GM19463 (cell line): ENCODE measurements at regions not wholly inside any gene's neighbourhood (a gene's known extent, or its start where the extent isn't known, plus 50 kb on each side); places are given as distances from the start of the nearest gene placed in this dataset.

ENCODE experiments used
- ATAC-seq: cut with Tn5 transposase; IDR thresholded peaks from one replicate; pipeline ENCODE4 v1.9.1; 2021; ENCODE audit warnings: mild to moderate bottlenecking, moderate library complexity; ENCODE audit not compliant: unreplicated experiment

DNA sequence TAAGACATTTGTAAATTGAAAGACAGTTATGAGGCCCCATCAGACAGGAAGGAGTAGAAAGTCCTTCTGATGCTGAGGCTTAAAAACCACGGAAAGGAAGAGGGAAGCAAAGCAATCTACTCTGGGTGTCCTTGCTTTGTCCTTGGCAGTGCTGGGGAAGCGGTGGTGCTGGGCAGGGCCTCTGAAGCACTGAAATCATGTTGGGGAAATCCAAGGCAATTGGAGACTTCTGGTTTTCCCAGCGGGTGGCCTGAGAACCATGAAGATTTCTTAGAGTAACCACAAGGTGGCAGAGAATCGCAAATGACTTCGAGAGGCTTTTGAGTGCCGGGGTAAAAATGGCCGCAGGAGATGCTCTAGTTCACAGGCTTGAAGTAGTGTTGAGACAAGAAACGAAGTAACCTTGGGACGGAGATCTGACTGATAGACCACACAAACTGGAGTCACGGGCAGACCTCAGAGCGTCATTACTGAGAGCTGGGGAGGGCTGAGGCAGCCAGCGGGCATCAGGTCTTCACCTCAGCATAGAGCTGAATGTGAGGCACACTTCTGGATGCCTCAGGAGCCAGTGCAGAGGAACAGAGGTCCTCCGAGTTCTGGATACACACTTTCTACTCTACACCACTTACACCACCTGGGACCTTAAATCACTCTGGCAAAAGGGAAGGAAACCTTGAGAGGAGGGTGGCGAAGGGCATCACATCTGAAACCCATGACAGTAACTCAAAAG is 130.7 kb upstream of the GPRIN3 start:
- ATAC-seq: peak; percentile 84

DNA sequence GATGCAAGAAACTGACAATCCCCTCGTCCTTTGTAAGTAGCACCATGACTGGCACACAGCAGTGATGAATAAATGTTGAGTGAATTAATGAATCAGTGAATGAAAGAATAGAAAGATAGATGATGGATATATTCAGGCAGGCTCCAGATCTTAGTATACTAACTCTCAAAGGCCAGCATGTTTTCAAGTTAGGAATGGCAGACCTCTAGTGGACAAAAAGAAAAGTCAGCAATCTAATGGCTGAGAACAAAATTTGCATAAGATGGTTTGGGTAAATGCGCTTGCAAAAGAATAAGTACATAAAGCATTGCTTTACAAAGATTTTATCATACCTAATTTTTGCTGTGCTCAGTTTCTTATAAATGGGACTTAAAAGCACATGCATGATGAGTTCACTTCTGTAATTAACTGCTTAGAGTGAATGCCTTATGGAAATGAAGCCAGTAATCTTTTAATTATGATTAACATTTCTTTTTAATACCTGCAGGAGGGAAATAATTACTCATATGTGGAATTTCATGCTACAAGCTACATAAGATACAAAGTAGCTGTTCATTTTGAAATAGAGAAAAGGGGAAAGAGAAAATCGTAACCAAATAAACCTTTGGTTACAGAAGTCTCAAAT is 126.9 kb upstream of the GPRIN3 start:
- ATAC-seq: no peak

DNA sequence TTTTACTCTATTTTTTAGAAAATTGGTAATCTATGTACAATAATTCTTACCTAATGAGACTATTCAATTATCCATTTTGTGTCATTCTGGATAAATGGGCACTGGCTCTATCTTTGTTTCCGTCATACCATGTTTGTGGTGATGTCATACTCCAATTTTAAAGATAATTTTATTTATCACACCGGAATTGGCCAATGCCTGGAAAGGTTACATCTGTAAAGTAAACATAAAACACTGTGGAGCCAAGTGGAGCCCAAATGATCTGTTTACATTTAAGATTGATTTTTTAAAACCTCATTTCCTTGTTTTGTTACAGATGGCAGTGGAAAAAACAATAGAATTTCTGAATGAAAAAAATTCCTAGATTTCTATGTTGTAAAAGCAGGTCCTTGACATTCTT is 120.2 kb upstream of the GPRIN3 start:
- no peak for ATAC-seq

DNA sequence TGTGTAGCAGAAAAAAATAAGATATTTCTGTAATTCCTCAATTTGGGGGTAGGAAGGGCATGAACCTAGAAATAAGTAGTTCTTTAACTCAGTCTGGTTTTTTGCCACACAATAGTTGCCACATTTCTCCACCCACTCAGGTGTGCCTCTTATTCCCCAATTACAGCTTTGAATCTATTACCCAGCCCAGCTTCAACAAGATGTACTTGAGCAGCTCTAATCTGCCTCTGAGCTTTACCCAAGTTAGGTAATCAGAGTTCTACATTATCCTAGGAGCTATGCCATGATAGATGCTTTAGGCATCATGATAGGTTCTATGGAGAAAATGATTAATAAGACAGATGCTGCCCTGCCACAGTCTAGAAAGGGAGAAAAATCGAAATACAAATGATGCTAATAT is 117.4 kb upstream of the GPRIN3 start:
- ATAC-seq: no peak

DNA sequence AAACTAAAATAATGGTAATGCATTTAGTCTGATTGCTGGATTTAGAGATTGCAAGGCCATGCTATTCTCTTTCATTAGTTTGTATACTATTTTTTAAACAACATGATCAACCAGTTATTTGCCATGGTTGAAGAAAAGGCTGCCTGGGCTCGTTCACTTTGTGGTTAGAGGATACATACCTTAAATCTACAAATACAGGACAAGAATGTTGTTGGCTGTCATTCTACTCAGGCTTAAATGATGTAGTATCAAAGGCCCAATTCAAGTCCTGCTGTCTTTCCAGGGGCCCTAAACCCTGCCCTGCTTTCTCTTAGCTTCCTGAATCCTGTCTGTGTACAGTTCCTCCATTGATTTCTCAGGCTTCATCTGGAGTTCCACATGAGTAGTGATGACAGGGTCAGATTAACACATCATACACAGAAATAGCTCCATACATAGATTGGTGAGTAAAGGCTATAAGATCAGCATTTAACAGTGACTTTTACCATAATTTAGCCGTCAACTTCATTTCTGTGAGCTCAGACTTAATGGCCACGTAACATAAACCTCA is 114.9 kb upstream of the GPRIN3 start:
- ATAC-seq: no peak

GRCh38 chr4:89420507-89420906 is 112.9 kb upstream of the GPRIN3 start:
- ATAC-seq: no peak

DNA sequence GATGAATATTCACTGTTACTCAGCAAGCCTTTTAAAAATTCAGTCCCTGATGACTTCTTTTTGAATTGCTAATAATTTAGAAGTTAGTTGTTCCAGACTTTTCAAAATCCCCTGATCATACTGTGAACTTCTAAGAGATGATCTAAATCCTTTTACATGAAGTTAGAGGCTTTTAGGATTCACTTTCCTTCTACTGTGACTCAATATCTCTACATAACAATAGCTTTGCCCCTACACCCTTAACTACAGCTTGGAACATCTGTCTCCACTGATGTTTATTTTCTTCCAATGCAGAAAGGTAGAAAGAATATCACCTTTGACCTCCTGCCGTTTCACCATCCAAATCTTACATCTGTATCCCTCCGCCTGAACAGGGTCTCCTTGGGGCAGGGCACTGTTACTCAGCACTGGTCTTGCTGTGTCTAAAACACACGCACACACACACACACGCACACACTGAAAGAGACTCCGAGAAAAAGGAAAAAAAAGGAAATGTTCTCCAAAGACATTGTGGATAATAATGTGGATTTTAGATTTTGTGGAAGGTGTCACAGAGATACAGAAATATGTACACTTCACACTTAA is 111.6 kb upstream of the GPRIN3 start:
- no peak for ATAC-seq

DNA sequence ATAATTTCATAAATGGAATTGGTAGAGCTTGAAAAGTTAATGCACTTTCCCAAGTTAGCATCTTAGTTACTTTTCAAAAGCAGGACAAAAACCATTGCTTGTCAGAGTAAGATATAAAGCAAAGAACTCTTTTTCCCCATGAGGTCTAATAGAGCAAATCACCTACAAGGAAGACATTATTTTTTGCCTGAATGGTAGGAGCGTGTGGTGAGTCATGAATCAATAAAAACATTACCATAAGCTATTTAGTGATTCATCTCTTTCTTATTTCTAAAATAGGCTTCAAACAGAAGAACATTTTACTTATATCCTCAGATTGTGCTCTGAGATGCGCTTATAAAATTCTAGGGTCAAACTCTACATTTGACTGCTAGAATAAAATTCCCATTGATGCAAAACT is 109.4 kb upstream of the GPRIN3 start:
- ATAC-seq: no peak

- no peak for ATAC-seq
Observed at GRCh38 chr4:89413518-89413917, 105.9 kb upstream of the GPRIN3 start.

DNA sequence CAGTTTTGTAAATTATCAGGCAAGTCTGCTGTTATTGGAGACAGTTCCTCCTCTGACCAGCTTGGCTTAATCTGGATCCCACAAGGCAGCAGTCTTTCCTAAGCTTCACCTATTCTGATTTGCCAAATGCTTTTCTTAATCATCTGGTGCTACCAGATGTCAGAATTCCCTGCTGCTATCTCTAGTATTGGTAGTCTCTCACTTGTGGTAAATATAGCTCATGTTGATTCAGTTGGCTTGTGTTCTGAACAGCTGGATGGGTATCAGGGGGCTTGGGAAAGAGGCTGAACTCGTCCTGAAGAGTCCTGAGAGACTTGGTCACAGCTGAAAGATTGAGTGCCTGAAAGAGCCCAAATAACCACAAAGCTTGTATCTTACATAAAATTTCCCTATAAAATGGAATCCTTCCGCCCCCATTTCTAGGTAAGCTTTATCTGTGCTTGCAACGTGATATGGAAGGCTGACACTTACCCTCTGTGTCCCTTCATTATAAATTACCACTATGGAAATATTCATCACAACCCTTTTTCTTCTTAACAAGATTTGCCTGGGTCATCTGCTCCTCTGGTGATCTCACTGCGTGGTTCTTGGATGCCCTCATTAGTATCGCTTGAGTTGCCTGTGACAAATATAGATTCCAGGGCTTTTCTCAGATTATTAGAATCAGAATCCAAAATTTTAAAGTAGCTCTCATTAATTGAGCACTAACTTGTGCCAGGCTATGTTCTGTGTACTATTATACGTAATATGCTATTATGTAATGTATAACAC is 104.1 kb upstream of the GPRIN3 start:
- ATAC-seq: no peak

DNA sequence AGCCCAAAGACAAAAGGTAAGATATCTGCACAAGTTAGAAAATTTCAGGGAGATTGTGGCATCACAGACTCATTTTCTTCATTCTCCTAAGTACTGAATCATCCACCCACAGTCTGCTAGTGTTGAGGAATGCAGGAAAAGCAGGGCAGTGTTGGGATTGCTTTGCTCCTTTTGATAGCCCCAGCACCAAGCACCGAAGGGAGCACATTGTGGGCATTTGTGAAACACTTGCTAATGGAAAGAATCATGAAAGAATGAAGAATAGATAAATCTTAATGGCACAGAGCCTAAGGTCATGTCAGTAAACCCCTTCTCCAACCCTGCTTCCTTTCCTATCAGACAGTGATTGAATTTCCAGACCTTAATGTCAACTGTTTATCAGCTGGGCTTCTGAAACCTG is 103.1 kb upstream of the GPRIN3 start:
- no peak for ATAC-seq

DNA sequence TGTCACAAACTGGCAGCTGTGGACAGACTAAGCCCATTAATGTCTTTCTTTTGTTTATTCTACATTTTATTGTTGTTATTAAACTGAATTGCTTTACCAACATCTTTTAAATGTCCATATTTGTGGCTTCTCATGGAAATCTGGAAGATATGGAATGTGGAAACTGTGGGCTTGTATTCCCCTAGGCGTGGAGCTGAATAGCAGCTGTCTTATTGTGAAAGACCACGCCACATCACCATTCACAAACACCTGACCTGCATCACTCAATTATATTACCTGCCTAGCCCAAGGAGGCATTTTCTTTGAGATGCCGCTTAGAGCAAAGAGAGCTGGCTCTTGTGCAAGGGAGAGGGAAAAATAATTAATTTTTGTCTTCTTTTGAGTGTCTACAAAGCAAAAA is 96.9 kb upstream of the GPRIN3 start:
- ATAC-seq: no peak

GRCh38 chr4:89403826-89404225 is 96.2 kb upstream of the GPRIN3 start:
- no peak for ATAC-seq

DNA sequence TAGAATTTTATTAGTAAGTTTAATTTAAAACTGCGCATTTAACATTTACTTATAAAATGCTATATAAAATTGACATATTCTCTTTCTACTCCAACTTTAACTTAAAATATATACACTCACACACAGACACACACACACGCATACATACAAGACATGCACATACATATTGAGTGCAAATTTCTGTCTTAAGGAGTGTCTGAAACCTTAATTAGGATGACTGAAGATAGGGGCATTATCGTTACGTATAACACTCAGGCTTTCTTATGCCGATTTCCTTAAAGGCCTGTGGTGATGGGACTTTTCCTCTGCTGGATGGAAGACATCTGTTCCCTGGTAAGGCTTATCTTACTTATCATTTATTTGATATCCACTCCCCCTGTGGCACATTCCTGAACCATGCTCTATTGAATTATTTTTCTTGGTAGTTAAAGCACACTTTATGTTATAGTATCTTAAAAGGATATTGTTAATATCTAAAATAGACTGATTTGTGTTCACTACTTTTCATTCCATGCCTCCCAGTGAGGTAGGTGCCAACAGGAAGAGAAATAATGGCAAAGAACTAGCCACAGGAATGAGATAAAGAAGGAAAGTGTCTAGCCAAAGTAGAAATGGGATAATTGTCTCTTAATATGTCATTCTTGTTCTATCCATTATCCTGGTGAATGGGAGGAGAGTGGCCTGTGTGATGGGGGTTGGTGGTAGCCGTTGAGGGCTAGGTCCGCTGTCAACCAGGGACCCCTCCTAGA is 92.9 kb upstream of the GPRIN3 start:
- no peak for ATAC-seq

- no peak for ATAC-seq
Observed at GRCh38 chr4:89398644-89399043, 91.0 kb upstream of the GPRIN3 start.

- ATAC-seq: no peak
Observed at GRCh38 chr4:89398146-89398545, 90.5 kb upstream of the GPRIN3 start.

- ATAC-seq: no peak
Observed at GRCh38 chr4:89397441-89397840, 89.8 kb upstream of the GPRIN3 start.

DNA sequence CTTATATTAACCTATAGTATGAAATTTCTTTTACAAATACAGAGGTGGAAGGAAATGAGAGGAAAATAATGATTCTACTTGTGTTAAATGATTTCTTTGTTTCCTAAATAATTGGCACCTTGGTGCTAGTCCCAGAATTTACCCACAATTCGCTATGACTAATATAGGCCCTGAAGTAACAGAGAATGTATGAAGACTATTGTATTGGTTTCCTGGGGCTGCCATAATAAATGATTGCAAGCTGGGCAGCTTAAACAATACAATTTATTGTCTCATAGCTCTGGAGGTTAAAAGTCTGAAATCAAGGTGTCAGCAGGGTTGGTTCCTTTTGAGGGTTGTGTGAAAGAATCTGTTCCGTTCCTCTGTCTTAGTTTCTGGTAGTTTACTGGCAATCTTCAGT is 74.8 kb upstream of the GPRIN3 start:
- ATAC-seq: no peak

GRCh38 chr4:89380980-89381379 is 73.4 kb upstream of the GPRIN3 start:
- ATAC-seq: no peak

DNA sequence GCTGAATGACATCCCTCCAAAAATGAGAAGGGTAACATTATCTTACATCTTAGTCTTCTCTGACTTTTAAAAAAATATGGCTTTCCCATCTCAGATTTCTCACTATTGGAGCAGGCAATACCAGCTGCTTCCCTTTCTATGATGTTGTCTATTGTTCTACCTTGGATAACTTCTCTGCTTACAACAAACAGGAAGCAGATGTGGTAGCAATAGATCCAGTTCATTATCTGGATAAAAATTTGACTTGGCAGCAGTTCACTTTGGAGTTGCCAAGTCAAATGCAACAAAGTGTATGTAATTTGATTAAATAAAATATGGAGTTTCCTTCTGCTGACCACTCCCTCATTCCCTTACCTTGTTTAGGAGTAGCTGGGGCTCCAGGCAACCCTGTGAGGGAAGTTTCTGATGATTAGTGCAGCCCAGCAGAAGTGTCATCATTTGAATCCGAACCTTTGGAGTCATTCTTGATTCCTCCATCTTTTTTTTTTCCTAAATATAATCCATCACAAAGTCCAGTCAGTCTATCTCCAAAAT is 72.0 kb upstream of the GPRIN3 start:
- ATAC-seq: no peak
